CD4-positive, alpha-beta T cell (primary cell): ENCODE measurements at regions not wholly inside any gene's neighbourhood (a gene's known extent, or its start where the extent isn't known, plus 50 kb on each side); places are given as distances from the start of the nearest gene placed in this dataset.

ENCODE experiments used
- ATAC-seq: fragments of 200-7000 bp; cut with Tn5 transposase; one replicate; pipeline ENCODE4 v1.10.0; 2022; ENCODE audit warnings: mild to moderate bottlenecking; ENCODE audit not compliant: poor library complexity
- CTCF ChIA-PET: fragments of 350-600 bp; sonication (Branson Sonifier 250); formaldehyde crosslinking; loops from one replicate; lab custom pipeline; 2021; ENCODE audit warnings: antibody characterized with exemption, inconsistent platforms; lab: Charles Lee
- POLR2A ChIA-PET: fragments of 350-600 bp; sonication (Branson Sonifier 250); formaldehyde crosslinking; loops from one replicate; lab custom pipeline; 2021; ENCODE audit warnings: antibody characterized with exemption, inconsistent platforms; lab: Charles Lee
- DNase-seq, 14 experiments: peaks; one replicate each; pipeline ENCODE4 v3.0.0-alpha.2; 2013 to 2020; ENCODE audit warnings: mixed read lengths in 2 of 14
- H3K27ac ChIP-seq, 2 donors: one replicate each; pipeline versions ENCODE4 v1.5.1 to v1.7.0; 2013; ENCODE audit warnings: low read length in 2 of 2, low read depth in 1 of 2, mild to moderate bottlenecking in 1 of 2
- H3K27me3 ChIP-seq, 2 experiments: 1 replicate in 1 of 2; 2 replicates in 1 of 2; pipeline versions ENCODE4 v1.6.1 to v1.7.0; 2013; ENCODE audit warnings: low read length in 2 of 2, control low read depth in 1 of 2, mild to moderate bottlenecking in 1 of 2, moderate library complexity in 1 of 2; ENCODE audit not compliant: insufficient read depth in 2 of 2, control insufficient read depth in 1 of 2
- H3K36me3 ChIP-seq: one replicate; pipeline ENCODE4 v1.6.1; 2013; ENCODE audit warnings: low read length, control low read depth; ENCODE audit not compliant: insufficient read depth
- H3K4me1 ChIP-seq: one replicate; pipeline ENCODE4 v1.6.1; 2013; ENCODE audit warnings: low read length, control low read depth; ENCODE audit not compliant: insufficient read depth
- H3K4me3 ChIP-seq: one replicate; pipeline ENCODE4 v1.5.1; 2013; ENCODE audit warnings: mild to moderate bottlenecking, low read length, moderate library complexity
- H3K9me3 ChIP-seq, 2 experiments: 1 replicate in 1 of 2; 2 replicates in 1 of 2; pipeline versions ENCODE4 v1.6.1 to v1.7.0; 2013; ENCODE audit warnings: low read length in 2 of 2, mild to moderate bottlenecking in 2 of 2, control low read depth in 1 of 2, moderate library complexity in 1 of 2; ENCODE audit not compliant: control insufficient read depth in 1 of 2, insufficient read depth in 1 of 2
- H3K27ac Mint-ChIP-seq: one replicate; pipeline ENCODE4 v1.8.0; 2020; ENCODE audit warnings: mixed read lengths
- H3K27me3 Mint-ChIP-seq: one replicate; pipeline ENCODE4 v1.8.0; 2021; ENCODE audit warnings: mixed read lengths
- H3K36me3 Mint-ChIP-seq: one replicate; pipeline ENCODE4 v1.8.0; 2021; ENCODE audit warnings: low read depth, mixed read lengths
- H3K4me1 Mint-ChIP-seq: one replicate; pipeline ENCODE4 v1.8.0; 2021; ENCODE audit warnings: low read depth, mixed read lengths
- H3K4me3 Mint-ChIP-seq: one replicate; pipeline ENCODE4 v1.8.0; 2020; ENCODE audit warnings: mild to moderate bottlenecking, mixed read lengths
- H3K9me3 Mint-ChIP-seq: one replicate; pipeline ENCODE4 v1.8.0; 2020; ENCODE audit warnings: mixed read lengths
- CTCF ChIP-seq: fragments of 200-600 bp; IDR thresholded peaks from one replicate; pipeline ENCODE4 v1.8.0; 2022; ENCODE audit warnings: antibody characterized with exemption, mild to moderate bottlenecking
- intact Hi-C, 2 experiments: fragments of 100-400 bp; cut with DNase I in 1 of 2; cut with micrococcal nuclease in 1 of 2; formaldehyde crosslinking; loops; one replicate each; pipeline versions ENCODE4 v1.15.1 to v1.9.0; 2023 to 2025; cut with DNase I, micrococcal nuclease

- Histone ChIP-seq H3K36me3 (no peaks in the 10 kb centered on the region), H3K4me3 (no peak overlapping the region), H3K9me3 (peaks cover 0 to 4% of the 10 kb centered on the region in 2 experiments), H3K4me1 (no peaks in the 10 kb centered on the region), H3K27ac (no peak overlapping the region), H3K27me3 (peaks cover 0 to 9% of the 10 kb centered on the region in 2 experiments)
- no peaks in the 10 kb centered on the region for H3K36me3 Mint-ChIP-seq
- no peak overlapping the region for H3K27ac Mint-ChIP-seq
- no peak overlapping the region for H3K4me3 Mint-ChIP-seq
- ATAC-seq (no peak), DNase-seq (no peak)
- TF ChIP-seq CTCF = no peak
- peaks cover 24% of the 10 kb centered on the region for H3K27me3 Mint-ChIP-seq
- H3K9me3 Mint-ChIP-seq = peaks cover 6% of the 10 kb centered on the region
- intact Hi-C loops = no loop called here
- POLR2A ChIA-PET = no interaction called here
- CTCF ChIA-PET = no interaction called here
- no peaks in the 10 kb centered on the region for H3K4me1 Mint-ChIP-seq
These were observed 73.7 kb upstream of the OTOGL start for GRCh38 chr12:80025638-80026037.

- POLR2A ChIA-PET = interaction anchor here (0.7 kb wide), 1 partner anchor 160 kb away, joined by 3 read pairs; no protein-coding TSS in a partner anchor
- ATAC-seq (no peak), DNase-seq (no peak)
- intact Hi-C loops = no loop called here
- no peaks in the 10 kb centered on the region for H3K9me3 ChIP-seq
- Mint-ChIP-seq H3K36me3 (no peaks in the 10 kb centered on the region), H3K4me3 (no peak overlapping the region), H3K4me1 (no peaks in the 10 kb centered on the region), H3K9me3 (peaks cover 3% of the 10 kb centered on the region), H3K27ac (no peak overlapping the region), H3K27me3 (peaks cover 7% of the 10 kb centered on the region)
- H3K4me1 ChIP-seq = no peaks in the 10 kb centered on the region
- CTCF ChIA-PET = no interaction called here
- no peak overlapping the region for H3K27ac ChIP-seq
- no peaks in the 10 kb centered on the region for H3K36me3 ChIP-seq
- H3K27me3 ChIP-seq = peaks cover 0 to 4% of the 10 kb centered on the region in 2 experiments
- TF ChIP-seq CTCF = no peak
- no peak overlapping the region for H3K4me3 ChIP-seq
These were observed 79.6 kb upstream of the OTOGL start for GRCh38 chr12:80019691-80020090.

GRCh38 chr12:80018119-80018518 lies 81.2 kb upstream of the OTOGL start:
- peaks cover 12% of the 10 kb centered on the region for H3K27me3 Mint-ChIP-seq
- Histone ChIP-seq H3K4me3 (no peak overlapping the region), H3K4me1 (no peaks in the 10 kb centered on the region), H3K9me3 (no peaks in the 10 kb centered on the region), H3K27me3 (peaks cover 4 to 5% of the 10 kb centered on the region in 2 experiments), H3K27ac (no peak overlapping the region), H3K36me3 (no peaks in the 10 kb centered on the region)
- POLR2A ChIA-PET = no interaction called here
- TF ChIP-seq CTCF = no peak
- intact Hi-C loops = no loop called here
- H3K27ac Mint-ChIP-seq = no peak overlapping the region
- CTCF ChIA-PET = no interaction called here
- H3K36me3 Mint-ChIP-seq = no peaks in the 10 kb centered on the region
- peaks cover 3% of the 10 kb centered on the region for H3K9me3 Mint-ChIP-seq
- DNase-seq (no peak), ATAC-seq (no peak)
- H3K4me1 Mint-ChIP-seq = no peaks in the 10 kb centered on the region
- no peak overlapping the region for H3K4me3 Mint-ChIP-seq
